ENCODE measurements at regions not wholly inside any gene's neighbourhood (a gene's known extent, or its start where the extent isn't known, plus 50 kb on each side); places are given as distances from the start of the nearest gene placed in this dataset.

GRCh38 chr10:59057345-59057744, 119.1 kb upstream of the PHYHIPL start:
- H3K9me1 ChIP-seq (ENCODE audit: insufficient read depth, low read length), result no peaks in the 10 kb centered on the region
- intact Hi-C loops (cut with micrococcal nuclease) (no loop called here), in situ Hi-C loops (cut with MboI; ENCODE audit: low sequenced_read_pairs) (no loop called here), dilution Hi-C loops (cut with HindIII; ENCODE audit: low sequenced_read_pairs, unreplicated experiment) (no loop called here)
- no peak overlapping the region for H3K4me3 ChIP-seq (ENCODE audit: insufficient read depth, low read depth, low read length)
- H3K27ac ChIP-seq (ENCODE audit: insufficient read depth, low read length), result no peak overlapping the region
- H2BK15ac ChIP-seq (ENCODE audit: low read depth, low read length), result no peak overlapping the region
- H3K14ac ChIP-seq (replicated peaks; ENCODE audit: low read depth, low read length), result no peak overlapping the region
- DNase-seq (no peak), ATAC-seq (ENCODE audit: low read depth) (no peak)
- H4K8ac ChIP-seq (ENCODE audit: low read depth in 2 of 2, low read length in 2 of 2), result no peak overlapping the region
- H3K79me1 ChIP-seq (ENCODE audit: low read depth in 1 of 2, low read length in 2 of 2), result no peaks in the 10 kb centered on the region
- H3K4ac ChIP-seq (ENCODE audit: low read depth, low read length), result no peak overlapping the region
- no peak overlapping the region for H3K4me2 ChIP-seq (ENCODE audit: low read depth, low read length)
- 0 out of 2 replicates have a peak, but pooled peaks cover 3% of the 10 kb centered on the region for H3K27me3 ChIP-seq (ENCODE audit: control insufficient read depth, insufficient read depth, low read length)
- no peaks in the 10 kb centered on the region for H3K9me3 ChIP-seq (ENCODE audit: control insufficient read depth, insufficient read depth, low read length)
- H4K20me1 ChIP-seq (ENCODE audit: insufficient read depth, low read length), result no peaks in the 10 kb centered on the region
- no peak overlapping the region for H3K9ac ChIP-seq (ENCODE audit: low read depth, low read length)
- H3K23ac ChIP-seq (ENCODE audit: low read depth, low read length), result no peak overlapping the region
- H2BK20ac ChIP-seq (ENCODE audit: low read depth, low read length), result no peak overlapping the region
- no TSS peak for BruUV-seq (replicated peaks)
- H4K5ac ChIP-seq (ENCODE audit: low read depth, low read length), result no peak overlapping the region
- H3K56ac ChIP-seq (ENCODE audit: extremely low read depth, insufficient read depth, low read length), result no peak overlapping the region
- H4K91ac ChIP-seq (ENCODE audit: insufficient read depth, low read depth, low read length), result no peak overlapping the region
- no peak overlapping the region for H2AK9ac ChIP-seq (replicated peaks; ENCODE audit: low read depth, low read length, poor library complexity)
- POLR2A ChIA-PET (ENCODE audit: unreplicated experiment), result no interaction called here
- H2AK5ac ChIP-seq (ENCODE audit: low read depth, low read length), result no peak overlapping the region
- H3K4me1 ChIP-seq (ENCODE audit: control insufficient read depth, insufficient read depth, low read length), result 0 out of 2 replicates have a peak, but pooled peaks cover 2% of the 10 kb centered on the region
- no peak overlapping the region for H2AFZ ChIP-seq (replicated peaks; ENCODE audit: low read length, poor library complexity)
- H3K18ac ChIP-seq (ENCODE audit: low read depth, low read length), result no peak overlapping the region
- no peak overlapping the region for H2BK120ac ChIP-seq (ENCODE audit: low read depth, low read length)
- no peak overlapping the region for H2BK5ac ChIP-seq (ENCODE audit: low read depth, low read length, poor library complexity, severe bottlenecking)
- CTCF ChIA-PET, result interaction anchor here (0.5 kb wide), 1 partner anchor 1051 kb away, joined by 4 read pairs; no protein-coding TSS in a partner anchor
- no peaks in the 10 kb centered on the region for H3K36me3 ChIP-seq (ENCODE audit: control insufficient read depth, insufficient read depth, low read length)
- no peak for TF ChIP-seq MAFK (IDR thresholded peaks at IDR 0.05; ENCODE audit: low read depth, low read length)
- TF ChIP-seq BHLHE40 (IDR thresholded peaks at IDR 0.05; ENCODE audit: low read depth, low read length), result no peak
- no peak for TF ChIP-seq SMC3 (IDR thresholded peaks at IDR 0.05; ENCODE audit: low read depth, low read length)
